HG03175 (cell line): ENCODE measurements at regions not wholly inside any gene's neighbourhood (a gene's known extent, or its start where the extent isn't known, plus 50 kb on each side); places are given as distances from the start of the nearest gene placed in this dataset.

Source experiments
- ATAC-seq: cut with Tn5 transposase; IDR thresholded peaks from one replicate; pipeline ENCODE4 v1.9.1; 2021; ENCODE audit warnings: mild to moderate bottlenecking, moderate library complexity; ENCODE audit not compliant: unreplicated experiment

DNA sequence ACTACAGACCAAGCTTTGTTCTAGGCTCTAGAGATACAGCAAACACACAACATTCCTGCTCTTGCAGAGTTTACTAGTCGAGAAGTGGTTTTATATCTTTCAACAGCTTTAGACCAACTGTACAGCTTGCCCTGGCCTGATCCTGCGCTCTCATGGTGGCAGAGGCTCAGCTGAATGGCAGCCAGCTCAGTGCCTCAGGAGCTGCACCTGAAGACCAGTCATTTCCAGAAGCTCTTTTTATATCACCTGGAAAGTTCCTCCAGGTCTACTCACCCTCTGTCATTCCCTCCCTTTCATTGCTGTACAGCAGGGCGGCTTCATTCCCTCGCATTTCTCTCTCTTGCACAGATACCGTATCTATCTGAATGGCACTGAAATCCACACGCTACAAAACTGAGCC, 319.8 kb downstream of the GATA3 start:
- ATAC-seq: no peak

DNA sequence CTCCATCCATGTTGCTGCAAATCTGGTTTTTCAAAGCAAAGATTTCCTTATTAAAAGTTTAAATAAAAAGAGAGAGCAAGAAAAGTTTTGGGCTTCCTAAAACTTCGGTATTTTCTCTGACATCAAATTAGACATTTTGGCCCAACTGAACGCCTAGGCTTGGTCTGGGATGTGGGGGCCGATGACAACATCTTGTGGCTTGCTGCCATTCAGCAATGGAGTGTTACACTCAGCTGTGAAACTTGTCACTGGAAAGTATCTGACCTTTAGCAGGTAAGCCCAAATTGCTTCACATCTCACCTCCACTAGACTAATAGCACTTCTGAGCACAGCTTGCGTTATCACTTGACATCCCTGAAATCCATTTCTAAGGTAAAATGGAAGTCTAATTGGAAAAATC, 320.6 kb downstream of the GATA3 start:
- ATAC-seq: no peak

DNA sequence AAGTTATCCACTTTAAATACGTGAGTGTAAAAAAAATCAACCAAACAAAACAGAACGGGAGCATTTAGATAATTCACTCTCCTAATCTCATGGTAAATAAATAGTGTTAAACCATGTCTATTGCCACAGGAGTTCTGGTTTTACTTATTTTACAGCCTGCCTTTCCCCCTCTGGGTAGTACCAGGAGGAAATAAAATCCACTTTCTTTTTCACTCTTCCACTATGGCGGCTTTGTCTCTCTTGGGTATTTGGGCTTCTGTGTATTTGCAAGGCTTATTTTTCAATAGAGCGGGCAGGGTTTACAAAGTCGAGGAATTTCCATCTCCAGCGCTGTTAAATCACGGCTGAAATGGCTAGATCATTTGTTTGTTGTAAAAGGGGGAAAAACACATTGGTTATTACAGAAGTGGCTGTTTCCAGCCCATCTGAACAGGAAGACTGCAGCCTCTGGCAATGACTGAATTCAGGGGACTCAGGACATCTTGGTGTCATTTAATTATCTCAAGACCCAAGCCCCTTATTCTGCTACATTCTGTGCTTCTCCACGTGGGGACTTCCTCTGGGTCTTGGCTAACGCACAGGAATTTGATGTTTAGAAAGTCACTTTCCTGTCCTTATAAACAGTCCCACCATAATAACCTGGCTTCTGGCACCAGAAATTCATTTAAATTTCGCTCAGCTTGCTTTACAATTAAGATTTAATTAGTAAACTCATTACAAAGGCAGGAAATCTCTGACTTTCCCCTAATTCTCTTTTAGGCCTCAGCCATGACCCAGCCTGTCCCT, 323.9 kb downstream of the GATA3 start:
- ATAC-seq: no peak

- ATAC-seq: no peak
Observed at GRCh38 chr10:8379906-8380832, 325.7 kb downstream of the GATA3 start.

DNA sequence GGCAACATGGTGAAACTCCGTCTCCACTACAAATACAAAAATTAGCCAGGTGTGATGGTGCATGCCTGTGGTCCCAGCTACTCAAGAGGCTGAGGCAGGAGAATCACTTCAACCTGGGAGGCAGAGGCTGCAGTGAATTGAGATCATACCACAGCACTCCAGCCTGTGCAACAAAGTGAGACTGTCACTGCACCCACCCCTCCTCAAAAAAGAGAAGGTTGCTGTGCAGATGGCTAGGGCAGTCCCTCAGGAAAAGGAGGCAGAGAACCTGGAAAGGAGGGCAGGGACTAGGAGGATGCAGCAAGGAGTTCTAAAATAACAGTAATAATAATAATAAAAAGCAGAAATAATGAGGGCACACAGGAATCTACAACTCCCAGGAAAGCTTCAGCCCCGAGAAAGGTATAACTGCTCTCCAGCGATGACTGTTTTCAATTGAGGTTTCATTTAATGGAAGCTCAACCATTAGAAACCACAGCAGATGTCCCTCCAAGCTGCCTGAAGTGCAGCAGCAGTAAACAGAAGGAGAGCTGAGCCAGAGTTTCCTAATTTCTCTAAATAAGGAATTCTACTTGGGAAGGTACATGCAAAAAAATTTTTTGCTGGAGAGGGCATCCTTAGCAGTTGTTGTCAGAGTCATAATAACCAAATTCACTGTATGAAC, 326.5 kb downstream of the GATA3 start:
- ATAC-seq: no peak

GRCh38 chr10:8386781-8387180, 332.3 kb downstream of the GATA3 start:
- ATAC-seq: no peak

DNA sequence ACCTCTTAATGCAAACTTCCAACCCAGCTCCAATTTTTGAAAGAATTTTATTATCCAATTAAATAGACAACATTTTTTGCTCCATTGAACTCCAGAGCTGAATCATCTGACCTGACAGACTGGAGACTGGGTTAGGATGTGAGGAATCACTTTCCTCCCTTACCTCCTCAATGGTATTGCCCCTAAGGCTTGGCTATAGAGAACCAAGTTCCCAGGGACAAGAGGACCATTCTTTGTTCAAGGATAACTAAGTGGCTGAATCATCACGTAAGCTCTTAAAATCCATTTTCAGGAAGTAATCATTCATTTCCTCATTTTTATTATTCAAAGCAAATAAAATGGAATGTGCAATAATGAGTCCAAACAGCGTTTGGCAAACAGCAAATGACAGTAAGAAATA, 335.1 kb downstream of the GATA3 start:
- no peak for ATAC-seq

DNA sequence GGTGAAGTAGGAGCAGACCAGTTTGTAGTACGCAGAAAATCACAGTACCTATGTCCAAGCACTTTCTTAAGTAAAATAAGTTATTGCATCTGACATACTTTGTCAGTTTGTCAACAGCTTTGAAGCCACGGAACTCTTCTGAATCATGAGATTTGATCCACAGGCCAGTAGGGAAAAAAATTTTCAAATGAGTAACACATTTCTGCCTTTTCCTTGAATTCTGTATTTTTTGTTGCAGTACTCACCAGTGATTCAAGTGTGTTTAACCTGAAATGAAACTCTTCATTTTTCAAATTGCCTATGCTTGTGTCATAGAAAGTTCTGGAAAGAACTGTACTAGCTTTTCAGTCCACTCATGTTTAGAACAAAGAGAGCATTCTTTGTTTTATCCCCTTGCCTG, 337.7 kb downstream of the GATA3 start:
- no peak for ATAC-seq

DNA sequence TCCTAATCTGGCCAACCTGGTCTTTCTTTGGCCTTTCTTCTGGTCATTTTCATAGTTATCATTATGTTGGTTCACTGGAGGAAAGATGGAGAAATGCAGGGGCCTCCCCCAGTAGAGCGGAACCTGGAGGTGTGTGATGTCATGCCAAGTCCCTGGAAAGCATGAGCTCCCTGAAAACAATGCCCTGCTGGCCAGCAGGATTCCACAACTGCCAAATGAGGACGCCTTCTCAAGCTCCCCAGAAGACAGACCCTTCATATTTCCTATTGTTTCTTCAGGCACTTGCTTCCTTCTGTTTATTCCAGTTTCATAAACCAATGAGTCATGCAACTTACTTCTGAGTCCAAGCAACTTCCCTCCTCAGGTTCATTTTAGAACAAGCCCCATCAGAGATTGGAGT, 339.0 kb downstream of the GATA3 start:
- no peak for ATAC-seq

DNA sequence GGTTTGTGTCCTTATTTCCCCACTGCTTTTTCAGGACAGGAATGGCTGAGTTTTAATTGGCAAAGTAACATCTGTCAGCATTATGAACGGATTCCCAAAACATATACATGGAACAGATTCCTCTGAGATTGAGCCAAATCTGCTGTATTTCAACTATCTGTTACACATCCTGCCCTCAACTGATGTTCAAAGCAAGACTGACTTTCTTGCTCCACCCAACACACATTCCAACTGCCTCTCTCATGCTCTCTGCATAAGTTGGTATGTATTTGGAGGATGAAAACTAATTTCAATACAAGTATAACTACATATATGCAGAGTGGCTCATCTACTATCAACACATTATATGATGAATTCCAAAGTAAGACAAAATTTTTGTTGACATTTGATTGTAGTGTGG, 342.2 kb downstream of the GATA3 start:
- no peak for ATAC-seq

DNA sequence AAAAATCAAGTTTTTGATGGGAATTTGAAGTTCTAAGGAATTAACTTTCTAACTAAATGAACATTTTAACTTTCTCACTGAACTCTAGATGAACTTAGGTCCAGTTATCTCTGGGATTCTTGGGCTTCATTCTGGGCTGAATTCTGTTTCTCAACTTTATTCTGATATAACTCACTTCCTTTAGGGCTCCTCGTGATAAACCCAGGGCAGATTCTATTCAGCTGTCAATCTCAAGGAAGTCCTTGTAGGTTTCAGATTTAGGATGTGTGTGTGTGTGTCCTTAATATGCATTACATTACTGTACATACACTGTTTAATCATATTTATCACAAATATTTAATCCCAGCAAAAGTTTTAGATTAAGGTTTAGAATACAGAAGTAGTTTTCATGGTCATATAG, 344.3 kb downstream of the GATA3 start:
- no peak for ATAC-seq

- no peak for ATAC-seq
Observed at GRCh38 chr10:8400151-8400550, 345.7 kb downstream of the GATA3 start.

GRCh38 chr10:8400892-8401291, 346.4 kb downstream of the GATA3 start:
- ATAC-seq: no peak

DNA sequence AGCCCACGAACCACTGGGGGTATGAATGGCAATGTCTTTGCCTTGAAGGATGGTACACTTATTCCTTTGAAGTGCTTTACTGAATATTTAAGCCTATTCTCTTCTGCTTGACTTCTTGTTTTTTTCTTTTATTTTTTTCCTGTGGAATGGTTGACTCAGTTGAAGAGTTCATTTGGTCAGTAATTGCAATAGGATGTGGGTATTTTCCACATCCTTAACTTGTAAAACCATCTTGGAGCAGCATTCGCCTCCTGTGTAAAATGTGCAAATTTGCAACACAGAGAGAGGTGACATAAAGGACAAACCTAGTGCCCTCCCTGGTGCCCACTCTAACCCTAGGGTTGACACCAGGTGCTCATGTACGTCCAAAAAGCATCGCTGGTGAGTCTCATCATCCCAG, 347.0 kb downstream of the GATA3 start:
- ATAC-seq: no peak

DNA sequence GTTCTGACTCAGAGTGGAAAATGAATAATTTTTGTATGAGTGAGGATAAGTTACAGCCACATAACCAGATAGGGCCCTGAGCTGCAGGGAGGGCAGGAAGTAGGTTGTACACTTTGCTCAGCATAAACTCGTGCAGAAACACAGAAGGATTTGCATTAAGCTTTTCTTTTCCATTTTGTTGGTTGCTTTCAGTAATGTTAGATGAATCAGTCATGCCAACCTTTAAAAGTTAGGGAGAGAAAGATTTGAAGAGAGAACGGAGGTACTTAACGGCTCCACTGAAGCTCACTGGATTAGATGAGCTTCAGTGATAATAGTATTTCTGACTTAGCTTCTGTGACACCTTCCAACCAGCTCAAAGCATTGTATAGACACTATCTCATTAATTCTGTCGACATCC, 348.1 kb downstream of the GATA3 start:
- no peak for ATAC-seq

DNA sequence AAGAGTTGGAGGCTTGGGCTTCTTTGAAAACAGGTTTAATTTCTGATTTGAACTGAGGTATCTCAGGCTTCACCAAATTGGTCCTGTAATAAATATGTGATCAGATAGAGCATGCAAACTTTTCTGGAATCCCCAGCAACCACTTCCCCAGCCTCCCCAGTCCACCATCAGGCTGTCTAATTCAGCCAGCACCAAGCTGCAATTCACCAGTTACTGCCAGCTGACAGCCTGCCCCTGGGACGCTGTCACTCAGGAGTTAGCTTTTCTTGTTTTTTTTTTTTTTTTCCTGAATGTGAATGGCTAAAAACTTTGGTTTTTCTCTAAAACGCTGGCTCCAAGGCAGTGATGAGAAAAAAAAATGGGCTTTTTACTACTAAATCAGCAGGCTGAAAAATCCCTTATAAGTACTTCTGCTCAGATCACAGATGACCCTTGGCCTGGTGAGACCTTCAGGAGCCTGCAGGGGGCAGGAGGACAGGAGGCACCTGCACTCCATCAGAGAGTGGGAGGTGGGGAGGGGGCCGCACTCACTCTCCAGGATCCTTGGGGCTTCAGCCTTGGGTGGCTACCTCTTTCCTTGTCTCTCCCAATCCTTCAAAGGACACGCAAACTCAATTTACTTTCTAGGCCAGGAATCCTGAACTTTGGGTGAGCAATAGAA, 349.4 kb downstream of the GATA3 start:
- ATAC-seq: no peak

- ATAC-seq: peak; percentile 74
Observed at GRCh38 chr10:8404721-8405120, 350.2 kb downstream of the GATA3 start.

- ATAC-seq: no peak
Observed at GRCh38 chr10:8405596-8405995, 351.1 kb downstream of the GATA3 start.

DNA sequence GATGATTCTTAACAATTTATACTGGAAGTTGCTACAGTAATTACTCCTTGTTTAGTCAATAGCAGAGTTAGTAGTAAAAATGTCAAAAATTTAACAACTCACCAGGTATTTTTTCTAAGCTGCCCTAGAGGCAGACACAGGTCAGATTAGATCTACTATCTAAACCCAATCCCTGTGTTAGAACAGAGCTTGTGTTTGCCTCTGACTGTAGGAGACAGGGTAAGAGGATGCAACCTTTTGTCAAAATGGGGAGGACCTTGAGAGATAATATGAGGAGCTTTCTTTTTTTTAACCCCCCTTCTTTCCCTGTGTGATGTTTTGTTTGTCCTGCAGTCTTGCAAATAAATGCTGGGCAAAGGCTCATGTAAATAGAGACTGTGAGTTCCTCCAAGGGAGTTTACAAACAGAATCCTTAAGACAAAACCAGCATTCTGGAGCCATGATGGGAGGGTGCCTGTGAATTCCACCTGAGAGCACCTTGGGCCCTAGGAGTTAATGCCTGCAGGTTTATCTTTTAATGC, 353.1 kb downstream of the GATA3 start:
- ATAC-seq: no peak

DNA sequence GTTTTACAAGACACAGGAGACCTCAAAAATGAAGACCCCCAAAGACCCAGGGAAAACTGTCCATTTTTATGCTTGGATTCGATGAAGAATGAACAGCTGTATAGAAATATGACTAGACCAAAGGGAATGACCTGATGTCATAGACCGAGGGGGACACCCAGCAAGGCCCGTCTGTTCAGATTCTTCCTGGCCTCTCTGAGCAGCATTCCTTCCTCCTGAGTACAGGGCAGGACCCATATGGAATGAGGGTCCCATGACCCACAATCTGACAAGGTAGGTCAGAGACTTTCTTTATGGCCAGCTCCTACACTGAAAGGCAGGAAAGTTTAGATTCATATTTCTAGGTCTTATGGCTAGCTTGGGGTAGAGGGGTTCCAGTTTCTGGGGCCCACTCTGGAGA, 356.0 kb downstream of the GATA3 start:
- ATAC-seq: no peak

- no peak for ATAC-seq
Observed at GRCh38 chr10:8412541-8412940, 358.1 kb downstream of the GATA3 start.
